SK-N-SH (cell line): ENCODE measurements at regions not wholly inside any gene's neighbourhood (a gene's known extent, or its start where the extent isn't known, plus 50 kb on each side); places are given as distances from the start of the nearest gene placed in this dataset.

Experiments
- CTCF ChIA-PET: fragments of 300-600, 350-600 bp; formaldehyde crosslinking; extraction: SDS; loops from one replicate; lab custom pipeline; 2021; lab: Yijun Ruan, JAX
- POLR2A ChIA-PET: fragments of 350-600 bp; sonication (Branson Sonifier 250); formaldehyde crosslinking; extraction: SDS; loops from one replicate; lab custom pipeline; 2020; ENCODE audit warnings: antibody characterized with exemption, inconsistent platforms; lab: Yijun Ruan, JAX
- DNase-seq: peaks from one replicate; pipeline ENCODE4 v3.0.0; 2012
- H2AFZ ChIP-seq: fragments of 200-600 bp; sonication (generic); 2 replicates; pipeline ENCODE4 v1.8.1; 2016; ENCODE audit warnings: antibody characterized with exemption, mild to moderate bottlenecking, low read depth
- H3F3A ChIP-seq: fragments of 200-600 bp; sonication (generic); replicated peaks from 2 replicates; pipeline ENCODE3; 2016; ENCODE audit warnings: antibody characterized with exemption, mild to moderate bottlenecking; ENCODE audit not compliant: insufficient read depth
- H3K27ac ChIP-seq, 2 experiments: fragments of 200-500 bp in 1 of 2; fragments of 200-600 bp in 1 of 2; sonication (Bioruptor generic) in 1 of 2; sonication (generic), shearing (Covaris generic) in 1 of 2; 2 replicates each; pipeline versions ENCODE4 v1.5.1 to v1.6.1; 2014 to 2016; ENCODE audit warnings: low read depth in 2 of 2, inconsistent platforms in 1 of 2, low read length in 1 of 2, mild to moderate bottlenecking in 1 of 2, mixed read lengths in 1 of 2
- H3K27me3 ChIP-seq: fragments of 200-600 bp; sonication (generic), shearing (Covaris generic); 2 replicates; pipeline ENCODE4 v1.6.1; 2016; ENCODE audit warnings: mixed run types; ENCODE audit not compliant: insufficient read depth
- H3K36me3 ChIP-seq, 2 experiments: fragments of 200-500 bp in 1 of 2; fragments of 200-600 bp in 1 of 2; sonication (Bioruptor generic) in 1 of 2; sonication (generic) in 1 of 2; replicated peaks in 1 of 2; 2 replicates each; pipeline versions ENCODE3 to v1.5.1; 2014 to 2016; ENCODE audit warnings: low read length in 1 of 2, mild to moderate bottlenecking in 1 of 2; ENCODE audit not compliant: insufficient read depth in 2 of 2, control insufficient read depth in 1 of 2
- H3K4me1 ChIP-seq, 2 experiments: fragments of 200-500 bp in 1 of 2; fragments of 200-600 bp in 1 of 2; sonication (Bioruptor generic) in 1 of 2; sonication (generic), shearing (Covaris generic) in 1 of 2; 2 replicates each; pipeline versions ENCODE4 v1.5.1 to v1.6.1; 2014 to 2016; ENCODE audit warnings: low read depth in 1 of 2, low read length in 1 of 2, mixed run types in 1 of 2; ENCODE audit not compliant: insufficient read depth in 2 of 2, control insufficient read depth in 1 of 2
- H3K4me2 ChIP-seq: fragments of 200-600 bp; sonication (generic), shearing (Covaris generic); 2 replicates; pipeline ENCODE4 v1.6.1; 2017; ENCODE audit warnings: mixed run types
- H3K4me3 ChIP-seq, 2 experiments: fragments of 200-500 bp in 1 of 2; fragments of 200-600 bp in 1 of 2; sonication (Bioruptor generic) in 1 of 2; sonication (generic), shearing (Covaris generic) in 1 of 2; 2 replicates each; pipeline versions ENCODE4 v1.5.1 to v1.8.1; 2014 to 2016; ENCODE audit warnings: low read depth in 2 of 2, inconsistent platforms in 1 of 2, low read length in 1 of 2, mild to moderate bottlenecking in 1 of 2, mixed read lengths in 1 of 2, moderate library complexity in 1 of 2
- H3K79me2 ChIP-seq: fragments of 200-600 bp; sonication (generic); 2 replicates; pipeline ENCODE4 v1.8.1; 2017; ENCODE audit warnings: mild to moderate bottlenecking; ENCODE audit not compliant: insufficient read depth
- H3K9ac ChIP-seq: fragments of 200-600 bp; sonication (generic); 2 replicates; pipeline ENCODE4 v1.6.1; 2017; ENCODE audit warnings: mixed run types
- H3K9me2 ChIP-seq: fragments of 200-600 bp; sonication (generic); 2 replicates; pipeline ENCODE4 v1.6.1; 2017; ENCODE audit warnings: mixed run types
- H3K9me3 ChIP-seq: fragments of 200-600 bp; sonication (generic); 2 replicates; pipeline ENCODE4 v1.6.1; 2017; ENCODE audit warnings: mixed run types, mild to moderate bottlenecking, moderate library complexity
- H4K20me1 ChIP-seq: fragments of 200-600 bp; sonication (generic); 2 replicates; pipeline ENCODE4 v1.6.1; 2017; ENCODE audit warnings: mild to moderate bottlenecking, mixed run types; ENCODE audit not compliant: insufficient read depth
- CTCF ChIP-seq: fragments of 200-600 bp; sonication (generic); IDR thresholded peaks from 2 replicates; pipeline ENCODE4 v1.6.1; 2017; ENCODE audit warnings: antibody characterized with exemption, mild to moderate bottlenecking, moderate library complexity
- ELF1 ChIP-seq: IDR thresholded peaks from 2 replicates; pipeline ENCODE4 v1.4.0; 2012
- EP300 ChIP-seq, 2 experiments: IDR thresholded peaks; 2 replicates each; pipeline versions ENCODE4 v1.4.0 to v1.6.1; 2012; ENCODE audit warnings: borderline replicate concordance in 1 of 2, low read depth in 1 of 2, low read length in 1 of 2
- EZH2phosphoT487 ChIP-seq: fragments of 200-600 bp; sonication (generic); IDR thresholded peaks from 2 replicates; pipeline ENCODE4 v1.6.1; 2017; ENCODE audit warnings: low read depth, mixed run types, mild to moderate bottlenecking, antibody characterized with exemption, moderate library complexity, borderline replicate concordance
- FOSL2 ChIP-seq: IDR thresholded peaks from 2 replicates; pipeline ENCODE4 v1.4.0; 2012; ENCODE audit warnings: low read depth, mild to moderate bottlenecking, moderate library complexity, borderline replicate concordance
- FOXJ3 ChIP-seq: sonication (generic); formaldehyde crosslinking; IDR thresholded peaks from 2 replicates; pipeline ENCODE4 v1.5.1; 2020; ENCODE audit warnings: mild to moderate bottlenecking, missing genetic modification reagents
- GABPA ChIP-seq: IDR thresholded peaks from 2 replicates; pipeline ENCODE4 v1.4.0; 2012; ENCODE audit warnings: low read depth, mild to moderate bottlenecking
- GATA2 ChIP-seq: sonication (generic); formaldehyde crosslinking; IDR thresholded peaks from 2 replicates; pipeline ENCODE4 v1.5.0; 2020; ENCODE audit warnings: mild to moderate bottlenecking, missing genetic modification reagents
- IRF3 ChIP-seq: fragments of 150-350 bp; IDR thresholded peaks from 2 replicates; pipeline ENCODE4 v1.6.1; 2016; ENCODE audit warnings: mild to moderate bottlenecking, low read depth, low read length
- JUND ChIP-seq: IDR thresholded peaks from 2 replicates; pipeline ENCODE4 v1.4.0; 2012
- MAX ChIP-seq: IDR thresholded peaks from 2 replicates; pipeline ENCODE4 v1.4.0; 2012; ENCODE audit warnings: low read depth
- MEF2A ChIP-seq: IDR thresholded peaks from 2 replicates; pipeline ENCODE4 v1.4.0; 2012; ENCODE audit warnings: low read depth, borderline replicate concordance
- MXI1 ChIP-seq: IDR thresholded peaks from 2 replicates; pipeline ENCODE4 v1.6.1; 2012; ENCODE audit warnings: mild to moderate bottlenecking, low read depth, low read length, improper control_type of control experiment
- NFIC ChIP-seq: IDR thresholded peaks from 2 replicates; pipeline ENCODE4 v1.4.0; 2012; ENCODE audit warnings: borderline replicate concordance
- NRF1 ChIP-seq: IDR thresholded peaks from 2 replicates; pipeline ENCODE4 v1.6.1; 2012; ENCODE audit warnings: low read depth, mild to moderate bottlenecking, low read length
- PBX3 ChIP-seq: IDR thresholded peaks from 2 replicates; pipeline ENCODE4; 2012
- POLR2AphosphoS5 ChIP-seq: IDR thresholded peaks from 2 replicates; pipeline ENCODE4 v1.6.1; 2012; ENCODE audit warnings: low read depth, low read length
- RCOR1 ChIP-seq: fragments of 150-350 bp; IDR thresholded peaks from 2 replicates; pipeline ENCODE4 v1.6.1; 2017; ENCODE audit warnings: antibody characterized with exemption, low read length
- RFX5 ChIP-seq: IDR thresholded peaks from 2 replicates; pipeline ENCODE4 v1.6.1; 2012; ENCODE audit warnings: mild to moderate bottlenecking, improper control_type of control experiment, low read length
- RXRA ChIP-seq: IDR thresholded peaks from 2 replicates; pipeline ENCODE4 v1.4.0; 2012; ENCODE audit warnings: low read depth, mild to moderate bottlenecking, borderline replicate concordance
- SIN3A ChIP-seq: IDR thresholded peaks from 2 replicates; pipeline ENCODE4 v1.6.1; 2012; ENCODE audit warnings: low read depth, mild to moderate bottlenecking, low read length, moderate library complexity, borderline replicate concordance
- TAF1 ChIP-seq: IDR thresholded peaks from 2 replicates; pipeline ENCODE4 v1.6.1; 2012; ENCODE audit warnings: low read depth, mild to moderate bottlenecking, low read length, moderate library complexity, borderline replicate concordance
- TCF12 ChIP-seq: IDR thresholded peaks from 2 replicates; pipeline ENCODE4 v1.4.0; 2012
- TEAD4 ChIP-seq: IDR thresholded peaks from 2 replicates; pipeline ENCODE4 v1.4.0; 2012; ENCODE audit warnings: mild to moderate bottlenecking, borderline replicate concordance; ENCODE audit not compliant: insufficient read depth
- USF1 ChIP-seq: IDR thresholded peaks from 2 replicates; pipeline ENCODE4 v1.4.0; 2012; ENCODE audit warnings: low read depth, borderline replicate concordance
- USF2 ChIP-seq: fragments of 150-350 bp; IDR thresholded peaks from 2 replicates; pipeline ENCODE4 v1.6.1; 2017; ENCODE audit warnings: antibody characterized with exemption, low read length, low read depth, borderline replicate concordance
- YY1 ChIP-seq: IDR thresholded peaks from 2 replicates; pipeline ENCODE4 v1.4.0; 2012; ENCODE audit warnings: low read depth, mild to moderate bottlenecking
- WGBS: methylation state at CpG from one replicate; pipeline ENCODE4 v1.1.6; 2017; ENCODE audit warnings: low lambda C conversion rate; 5-methylcytosine and 5-hydroxymethylcytosine counted together

- no peak for DNase-seq
- peak overlapping the region in 1 of 2 experiments; percentile 65; a peak in 2 of 4 replicates for H3K27ac ChIP-seq
- no peak overlapping the region for H3K4me2 ChIP-seq
- H3K9ac ChIP-seq: no peak overlapping the region
- H3K79me2 ChIP-seq: no peaks in the 10 kb centered on the region
- H4K20me1 ChIP-seq: no peaks in the 10 kb centered on the region
- H3K4me1 ChIP-seq: peaks cover 0 to 9% of the 10 kb centered on the region in 2 experiments; a peak in 1 of 4 replicates
- H3K27me3 ChIP-seq: no peaks in the 10 kb centered on the region
- no peak for TF ChIP-seq RCOR1
- no peak for TF ChIP-seq GATA2 (CRISPR knock-in tag)
- peak; percentile 88 for TF ChIP-seq PBX3
- TF ChIP-seq ELF1: no peak
- TF ChIP-seq USF2: no peak
- TF ChIP-seq MXI1: no peak
- peak; percentile 54; the same call in 1 of the 2 replicates for TF ChIP-seq POLR2AphosphoS5
- TF ChIP-seq JUND: peak; percentile 42; the same call in 1 of the 2 replicates
- peak; percentile 89 for TF ChIP-seq NFIC
- no peak for TF ChIP-seq FOXJ3 (CRISPR knock-in tag)
- TF ChIP-seq TCF12: peak; percentile 86
- no peak for TF ChIP-seq GABPA
- TF ChIP-seq TAF1: no peak
- 0 out of 2 replicates have a peak, but pooled peaks have one; percentile 64 for TF ChIP-seq TEAD4
- no peak for TF ChIP-seq USF1
- TF ChIP-seq MEF2A: no peak
- TF ChIP-seq RFX5: no peak
- TF ChIP-seq EZH2phosphoT487: no peak
- peak; percentile 42; the same call in 1 of the 2 replicates for TF ChIP-seq RXRA
- no peak for TF ChIP-seq YY1
- TF ChIP-seq SIN3A: 0 out of 2 replicates have a peak, but pooled peaks have one; percentile 28
- peak; percentile 59; the same call in 1 of the 2 replicates for TF ChIP-seq MAX
- no peak for TF ChIP-seq CTCF
- peak; percentile 56 to 75; a peak in 2 of 4 replicates for TF ChIP-seq EP300 (IDR thresholded peaks at IDR 0.05; ENCODE audit: borderline replicate concordance in 1 of 2, low read depth in 1 of 2, low read length in 1 of 2)
- TF ChIP-seq FOSL2: peak; percentile 17; the same call in 1 of the 2 replicates
- no peak for TF ChIP-seq NRF1
- TF ChIP-seq IRF3: no peak
- 60% methylated on average over 3 of the region's 3 CpGs for WGBS
- CTCF ChIA-PET: no interaction called here
- H3K4me3 ChIP-seq: no peak overlapping the region
- POLR2A ChIA-PET: no interaction called here
- no peak overlapping the region for H2AFZ ChIP-seq
- no peaks in the 10 kb centered on the region for H3K9me3 ChIP-seq
- H3K9me2 ChIP-seq: no peaks in the 10 kb centered on the region
- no peaks in the 10 kb centered on the region for H3K36me3 ChIP-seq
- no peaks in the 10 kb centered on the region for H3F3A ChIP-seq
Observed at GRCh38 chr6:121780325-121781321, 345.2 kb downstream of the GJA1 start.
